ENCODE measurements at regions not wholly inside any gene's neighbourhood (a gene's known extent, or its start where the extent isn't known, plus 50 kb on each side); places are given as distances from the start of the nearest gene placed in this dataset.

- no peaks in the 10 kb centered on the region for H3K4me1 ChIP-seq
- no peak for DNase-seq
- no peak overlapping the region for H3K4me3 ChIP-seq
- H3K27me3 ChIP-seq: no peaks in the 10 kb centered on the region
- H3K27ac ChIP-seq: no peak overlapping the region
- intact Hi-C loops (cut with DNase I): no loop called here
- no peaks in the 10 kb centered on the region for H3K9me3 ChIP-seq
- TF ChIP-seq CTCF (IDR thresholded peaks at IDR 0.05): no peak
- no peak overlapping the region for H3K9ac ChIP-seq (ENCODE audit: low read depth in 2 of 2, low read length in 2 of 2)
- no peaks in the 10 kb centered on the region for H3K36me3 ChIP-seq
Observed at GRCh38 chr7:35390146-35390545, 136.2 kb upstream of the TBX20 start.

GRCh38 chr7:35389636-35390035 lies 135.7 kb upstream of the TBX20 start:
- no peak overlapping the region for H3K27ac ChIP-seq
- intact Hi-C loops (cut with DNase I): no loop called here
- no peak overlapping the region for H3K4me3 ChIP-seq
- TF ChIP-seq CTCF (IDR thresholded peaks at IDR 0.05): no peak
- DNase-seq: no peak
- no peaks in the 10 kb centered on the region for H3K4me1 ChIP-seq
- H3K9ac ChIP-seq (ENCODE audit: low read depth in 2 of 2, low read length in 2 of 2): no peak overlapping the region
- no peaks in the 10 kb centered on the region for H3K9me3 ChIP-seq
- H3K27me3 ChIP-seq: no peaks in the 10 kb centered on the region
- no peaks in the 10 kb centered on the region for H3K36me3 ChIP-seq

- H3K9me3 ChIP-seq: no peaks in the 10 kb centered on the region
- no peak overlapping the region for H3K27ac ChIP-seq
- intact Hi-C loops (cut with DNase I): no loop called here
- H3K36me3 ChIP-seq: no peaks in the 10 kb centered on the region
- H3K27me3 ChIP-seq: no peaks in the 10 kb centered on the region
- DNase-seq: no peak
- TF ChIP-seq CTCF (IDR thresholded peaks at IDR 0.05): no peak
- H3K9ac ChIP-seq (ENCODE audit: low read depth in 2 of 2, low read length in 2 of 2): no peak overlapping the region
- H3K4me3 ChIP-seq: no peak overlapping the region
- H3K4me1 ChIP-seq: no peaks in the 10 kb centered on the region
Observed at GRCh38 chr7:35386816-35387706, 133.2 kb upstream of the TBX20 start.

- intact Hi-C loops (cut with DNase I): no loop called here
- no peak overlapping the region for H3K27ac ChIP-seq
- no peaks in the 10 kb centered on the region for H3K9me3 ChIP-seq
- DNase-seq: no peak
- no peak for TF ChIP-seq CTCF (IDR thresholded peaks at IDR 0.05)
- H3K4me3 ChIP-seq: no peak overlapping the region
- no peaks in the 10 kb centered on the region for H3K4me1 ChIP-seq
- H3K36me3 ChIP-seq: no peaks in the 10 kb centered on the region
- H3K9ac ChIP-seq (ENCODE audit: low read depth in 2 of 2, low read length in 2 of 2): no peak overlapping the region
- no peaks in the 10 kb centered on the region for H3K27me3 ChIP-seq
Observed at GRCh38 chr7:35386082-35386815, 132.3 kb upstream of the TBX20 start.

GRCh38 chr7:35384761-35385700 lies 131.1 kb upstream of the TBX20 start:
- H3K4me1 ChIP-seq: no peaks in the 10 kb centered on the region
- DNase-seq: no peak
- H3K36me3 ChIP-seq: no peaks in the 10 kb centered on the region
- H3K9ac ChIP-seq (ENCODE audit: low read depth in 2 of 2, low read length in 2 of 2): no peak overlapping the region
- H3K27ac ChIP-seq: no peak overlapping the region
- TF ChIP-seq CTCF (IDR thresholded peaks at IDR 0.05): no peak
- no peak overlapping the region for H3K4me3 ChIP-seq
- no peaks in the 10 kb centered on the region for H3K27me3 ChIP-seq
- intact Hi-C loops (cut with DNase I): no loop called here
- no peaks in the 10 kb centered on the region for H3K9me3 ChIP-seq

Data from colonic mucosa (tissue), 4 donors.